Smooth muscle cell (in vitro differentiated cells): ENCODE measurements at regions not wholly inside any gene's neighbourhood (a gene's known extent, or its start where the extent isn't known, plus 50 kb on each side); places are given as distances from the start of the nearest gene placed in this dataset. TPM values are rescaled to one million over a fixed set of nuclear protein-coding genes. Genes with fewer than 3 reads are reported as not detected.

Experiments used
- DNase-seq: peaks from one replicate; lab custom pipeline; 2025; ENCODE audit not compliant: unreplicated experiment; lab: John Stamatoyannopoulos, UW
- H2AFZ ChIP-seq: fragments of 200-600 bp; sonication (generic); 2 replicates; pipeline ENCODE4 v1.6.0; 2016; ENCODE audit warnings: antibody characterized with exemption, low read depth, mild to moderate bottlenecking
- H3F3A ChIP-seq: fragments of 200-600 bp; sonication (generic); 2 replicates; pipeline ENCODE4 v1.6.0; 2017; ENCODE audit warnings: antibody characterized with exemption, low read depth
- H3K27ac ChIP-seq: fragments of 200-600 bp; sonication (generic); 2 replicates; pipeline ENCODE4 v1.5.1; 2016; ENCODE audit warnings: low read depth, mild to moderate bottlenecking
- H3K27me3 ChIP-seq: fragments of 200-600 bp; sonication (generic); 2 replicates; pipeline ENCODE4 v1.6.1; 2016; ENCODE audit warnings: low read depth, mild to moderate bottlenecking
- H3K36me3 ChIP-seq: fragments of 200-600 bp; sonication (generic); 2 replicates; pipeline ENCODE4 v1.5.1; 2016; ENCODE audit warnings: low read depth
- H3K4me1 ChIP-seq: fragments of 200-600 bp; sonication (generic); 2 replicates; pipeline ENCODE4 v1.5.1; 2016; ENCODE audit warnings: low read depth
- H3K4me2 ChIP-seq: fragments of 200-600 bp; sonication (generic); 2 replicates; pipeline ENCODE4 v1.6.0; 2016; ENCODE audit warnings: mild to moderate bottlenecking
- H3K4me3 ChIP-seq: fragments of 200-600 bp; sonication (generic); 2 replicates; pipeline ENCODE4 v1.5.1; 2016; ENCODE audit warnings: mild to moderate bottlenecking
- H3K79me2 ChIP-seq: fragments of 200-600 bp; sonication (generic); 2 replicates; pipeline ENCODE4 v1.6.0; 2016; ENCODE audit warnings: low read depth, mild to moderate bottlenecking
- H3K9ac ChIP-seq: fragments of 200-600 bp; sonication (generic); 2 replicates; pipeline ENCODE4 v1.6.0; 2016; ENCODE audit warnings: low read depth
- H3K9me3 ChIP-seq: fragments of 200-600 bp; sonication (generic); replicated peaks from 2 replicates; pipeline ENCODE4 v1.5.1; 2016; ENCODE audit warnings: low read depth
- H4K20me1 ChIP-seq: fragments of 200-600 bp; sonication (generic); 2 replicates; pipeline ENCODE4 v1.6.0; 2016; ENCODE audit warnings: low read depth
- WGBS: methylation state at CpG from one replicate; pipeline ENCODE4 v1.1.7; 2016; ENCODE audit warnings: low lambda C conversion rate; 5-methylcytosine and 5-hydroxymethylcytosine counted together
- small RNA-seq: library from RNA; depleted of rRNA; stranded (forward); fragments of <200 nt; gene quantifications from one replicate; pipeline ENCODE3, GENCODE V24; 2014
- TF ChIP-seq, protein P1 (sequence below): fragments of 200-600 bp; sonication (generic); IDR thresholded peaks from 2 replicates; pipeline ENCODE4 v1.5.1; 2017; ENCODE audit warnings: borderline replicate concordance, mild to moderate bottlenecking, antibody characterized with exemption; ENCODE audit not compliant: insufficient read depth, poor library complexity, severe bottlenecking

GRCh38 chr20:24042646-24043045 is 54.1 kb upstream of the GGTLC1 start:
- no peaks in the 10 kb centered on the region for H3F3A ChIP-seq
- H3K4me1 ChIP-seq: no peaks in the 10 kb centered on the region
- H3K27ac ChIP-seq: no peak overlapping the region
- no peaks in the 10 kb centered on the region for H3K79me2 ChIP-seq
- no peak overlapping the region for H3K4me2 ChIP-seq
- DNase-seq: no peak
- no peak overlapping the region for H2AFZ ChIP-seq
- no peaks in the 10 kb centered on the region for H3K36me3 ChIP-seq
- TF ChIP-seq, protein P1, sequence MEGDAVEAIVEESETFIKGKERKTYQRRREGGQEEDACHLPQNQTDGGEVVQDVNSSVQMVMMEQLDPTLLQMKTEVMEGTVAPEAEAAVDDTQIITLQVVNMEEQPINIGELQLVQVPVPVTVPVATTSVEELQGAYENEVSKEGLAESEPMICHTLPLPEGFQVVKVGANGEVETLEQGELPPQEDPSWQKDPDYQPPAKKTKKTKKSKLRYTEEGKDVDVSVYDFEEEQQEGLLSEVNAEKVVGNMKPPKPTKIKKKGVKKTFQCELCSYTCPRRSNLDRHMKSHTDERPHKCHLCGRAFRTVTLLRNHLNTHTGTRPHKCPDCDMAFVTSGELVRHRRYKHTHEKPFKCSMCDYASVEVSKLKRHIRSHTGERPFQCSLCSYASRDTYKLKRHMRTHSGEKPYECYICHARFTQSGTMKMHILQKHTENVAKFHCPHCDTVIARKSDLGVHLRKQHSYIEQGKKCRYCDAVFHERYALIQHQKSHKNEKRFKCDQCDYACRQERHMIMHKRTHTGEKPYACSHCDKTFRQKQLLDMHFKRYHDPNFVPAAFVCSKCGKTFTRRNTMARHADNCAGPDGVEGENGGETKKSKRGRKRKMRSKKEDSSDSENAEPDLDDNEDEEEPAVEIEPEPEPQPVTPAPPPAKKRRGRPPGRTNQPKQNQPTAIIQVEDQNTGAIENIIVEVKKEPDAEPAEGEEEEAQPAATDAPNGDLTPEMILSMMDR: no peak
- no peaks in the 10 kb centered on the region for H4K20me1 ChIP-seq
- no peak overlapping the region for H3K4me3 ChIP-seq
- no peaks in the 10 kb centered on the region for H3K9me3 ChIP-seq
- no peaks in the 10 kb centered on the region for H3K27me3 ChIP-seq
- 91% methylated on average over 3 of the region's 3 CpGs for WGBS
- H3K9ac ChIP-seq: no peak overlapping the region

GRCh38 chr20:24040896-24041459 is 52.4 kb upstream of the GGTLC1 start:
- Histone ChIP-seq H3K9ac (no peak overlapping the region), H3K4me1 (no peaks in the 10 kb centered on the region), H3K4me3 (no peak overlapping the region), H3K9me3 (no peaks in the 10 kb centered on the region), H3K79me2 (no peaks in the 10 kb centered on the region), H3K36me3 (no peaks in the 10 kb centered on the region), H4K20me1 (no peaks in the 10 kb centered on the region), H3K27me3 (no peaks in the 10 kb centered on the region), H2AFZ (no peak overlapping the region), H3F3A (no peaks in the 10 kb centered on the region), H3K27ac (no peak overlapping the region), H3K4me2 (no peak overlapping the region)
- WGBS: 79% methylated on average over 1 of the region's 1 CpG
- TF ChIP-seq, protein P1: no peak
- DNase-seq: no peak

DNA sequence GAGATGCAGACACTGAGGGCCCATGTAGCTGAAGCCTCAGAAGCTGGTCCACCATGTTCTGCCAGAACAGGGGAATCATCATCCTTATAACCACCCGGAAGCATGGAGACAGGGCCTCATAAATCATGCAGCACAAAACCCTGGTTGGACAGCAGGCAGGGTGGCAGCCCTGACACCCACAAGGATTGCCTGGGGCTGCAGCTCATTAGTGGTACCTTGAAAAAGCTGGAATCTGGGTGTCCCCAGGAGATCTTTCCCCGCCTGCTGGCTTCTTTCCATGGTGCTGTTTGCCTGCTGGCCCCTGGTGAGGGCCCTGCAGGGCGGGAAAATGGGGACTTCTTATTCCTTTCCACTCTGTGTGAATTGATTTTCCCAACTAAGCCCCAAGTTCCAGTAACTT is 50.6 kb upstream of the GGTLC1 start:
- H3K79me2 ChIP-seq: no peaks in the 10 kb centered on the region
- H3K9me3 ChIP-seq: no peaks in the 10 kb centered on the region
- H3K36me3 ChIP-seq: no peaks in the 10 kb centered on the region
- DNase-seq: no peak
- H4K20me1 ChIP-seq: no peaks in the 10 kb centered on the region
- TF ChIP-seq, protein P1: no peak
- H3K27me3 ChIP-seq: no peaks in the 10 kb centered on the region
- WGBS: 78% methylated on average over 3 of the region's 3 CpGs
- H3K4me2 ChIP-seq: no peak overlapping the region
- no peaks in the 10 kb centered on the region for H3K4me1 ChIP-seq
- H3K4me3 ChIP-seq: no peak overlapping the region
- H3F3A ChIP-seq: no peaks in the 10 kb centered on the region
- no peak overlapping the region for H2AFZ ChIP-seq
- no peak overlapping the region for H3K9ac ChIP-seq
- H3K27ac ChIP-seq: no peak overlapping the region

Small RNA genes in the stretch of these regions (small RNA-seq; reads per million reads assigned to genes)
- not detected for gene RNU1-23P
